DLD1 (cell line): ENCODE measurements at regions not wholly inside any gene's neighbourhood (a gene's known extent, or its start where the extent isn't known, plus 50 kb on each side); places are given as distances from the start of the nearest gene placed in this dataset.

Source experiments
- in situ Hi-C: cut with HindIII; loops from 2 replicates; pipeline ENCODE4 v1.10.0; 2017; ENCODE audit warnings: low sequenced_read_pairs

DNA sequence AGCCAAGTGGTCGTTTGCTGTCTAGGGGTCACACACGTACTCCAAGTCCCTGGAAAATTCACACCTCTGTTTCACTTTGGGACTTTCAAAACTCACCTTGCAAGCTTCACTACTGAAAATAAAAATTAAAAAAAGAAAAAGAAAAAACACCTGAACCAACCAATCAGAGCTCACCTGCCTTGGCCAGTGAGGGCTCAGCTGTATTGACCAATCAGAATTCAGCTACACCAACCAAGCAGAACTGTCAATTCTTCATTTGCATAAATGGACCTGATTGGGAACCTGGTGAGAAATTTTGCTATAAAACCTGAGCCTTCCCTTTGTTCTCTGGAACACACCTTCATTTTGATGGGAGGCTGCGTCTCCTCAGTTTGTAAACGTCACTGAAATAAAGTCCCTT lies 176.4 kb downstream of the TTC32 start:
- in situ Hi-C loops, result no loop called here

DNA sequence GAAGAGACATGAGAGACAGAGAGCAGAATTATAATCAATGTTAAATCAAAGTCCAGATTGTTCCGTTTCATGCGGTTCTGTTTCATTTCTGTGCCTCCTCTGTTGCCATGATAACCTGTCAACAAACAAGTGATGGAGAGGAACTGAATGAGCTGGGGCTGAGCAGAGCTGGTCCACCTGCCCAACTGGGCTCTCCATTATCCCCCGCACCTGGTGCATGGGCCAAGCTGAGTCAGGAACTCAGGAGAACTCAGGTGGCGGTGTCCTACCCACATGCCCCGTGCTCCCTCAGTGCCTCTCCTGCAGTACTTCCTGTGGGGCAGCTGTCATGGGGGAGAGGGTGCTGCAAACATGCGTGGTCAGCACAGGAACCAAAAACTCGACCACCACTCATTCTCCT lies 178.8 kb downstream of the TTC32 start:
- in situ Hi-C loops, result no loop called here

DNA sequence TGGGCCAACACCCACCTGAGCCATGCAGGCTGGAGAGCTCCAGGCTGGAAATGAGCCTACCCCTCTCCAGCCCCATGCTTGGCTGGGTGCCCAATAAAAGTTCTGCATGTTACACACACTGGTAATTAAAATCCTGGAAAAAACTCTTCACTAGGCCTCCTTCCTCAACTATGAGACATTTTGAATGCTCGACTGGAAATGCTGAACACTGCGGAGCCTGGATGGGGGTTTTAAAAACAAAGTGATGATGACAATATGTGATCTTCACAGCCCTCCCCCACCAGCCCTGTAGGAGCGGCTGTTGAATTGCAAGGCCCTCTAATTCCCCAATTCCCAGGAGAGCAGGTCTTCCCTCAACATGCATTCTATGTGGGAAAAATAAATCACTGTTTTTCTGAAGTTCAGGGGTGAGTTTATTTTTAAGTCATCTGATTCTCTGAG lies 179.2 kb downstream of the TTC32 start:
- in situ Hi-C loops, result no loop called here

DNA sequence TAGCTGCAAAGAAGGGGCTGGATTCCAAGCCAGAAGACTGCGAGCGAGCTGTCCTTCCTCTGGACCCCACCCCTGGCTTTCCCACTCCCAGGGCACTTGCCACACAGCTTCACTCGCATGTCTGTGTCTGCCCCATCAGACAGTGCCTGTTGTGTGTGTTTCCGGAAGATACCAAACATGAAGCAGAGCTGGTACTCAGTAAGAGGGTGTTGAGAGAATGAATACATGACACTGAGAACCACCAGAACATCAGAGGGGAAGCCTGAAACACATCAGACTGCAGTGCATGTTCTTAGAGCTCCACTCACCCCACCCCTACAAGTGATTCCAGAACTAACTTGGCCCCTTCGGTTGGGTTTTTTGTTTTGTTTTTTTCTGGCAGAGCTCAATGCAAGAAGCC lies 181.5 kb downstream of the TTC32 start:
- in situ Hi-C loops, result no loop called here

DNA sequence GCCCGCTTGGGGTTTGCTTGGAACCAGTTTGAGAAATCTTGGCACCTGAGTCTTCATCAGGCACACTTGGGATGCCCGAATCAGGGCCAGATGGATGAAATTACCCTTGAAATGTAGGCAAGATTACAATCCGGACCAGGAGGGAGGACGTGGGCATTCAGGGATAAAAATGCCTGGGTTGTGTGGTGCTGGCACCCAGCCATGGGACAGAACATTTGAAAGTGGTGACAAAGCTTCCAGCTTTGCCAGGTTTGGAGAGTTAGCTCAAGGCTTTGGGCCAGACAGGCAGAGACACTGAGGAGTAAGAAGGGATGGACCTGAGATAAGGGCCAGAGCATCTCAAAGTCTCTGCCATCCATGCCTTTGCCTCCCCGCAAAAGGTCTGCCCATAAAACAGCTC lies 182.2 kb downstream of the TTC32 start:
- in situ Hi-C loops, result no loop called here

DNA sequence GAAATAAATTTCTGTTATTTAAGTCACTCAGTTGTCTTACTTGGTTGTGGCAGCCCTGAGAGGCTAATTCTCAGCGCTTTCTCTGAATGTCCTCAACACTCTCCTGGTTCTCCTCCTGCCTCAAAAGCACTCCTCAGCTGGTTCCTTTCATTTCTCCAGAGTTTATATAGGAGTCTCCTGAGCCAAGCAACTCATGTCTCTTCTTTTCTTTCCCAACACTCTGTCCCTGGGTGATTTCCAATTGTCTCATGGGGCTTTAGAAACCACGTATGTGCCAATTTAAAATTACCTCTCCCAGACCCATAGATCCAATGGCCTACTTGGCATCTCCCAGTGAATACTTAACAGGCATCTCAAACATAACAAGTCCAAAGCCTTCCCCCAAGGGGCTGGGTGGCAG lies 184.3 kb downstream of the TTC32 start:
- in situ Hi-C loops, result no loop called here

DNA sequence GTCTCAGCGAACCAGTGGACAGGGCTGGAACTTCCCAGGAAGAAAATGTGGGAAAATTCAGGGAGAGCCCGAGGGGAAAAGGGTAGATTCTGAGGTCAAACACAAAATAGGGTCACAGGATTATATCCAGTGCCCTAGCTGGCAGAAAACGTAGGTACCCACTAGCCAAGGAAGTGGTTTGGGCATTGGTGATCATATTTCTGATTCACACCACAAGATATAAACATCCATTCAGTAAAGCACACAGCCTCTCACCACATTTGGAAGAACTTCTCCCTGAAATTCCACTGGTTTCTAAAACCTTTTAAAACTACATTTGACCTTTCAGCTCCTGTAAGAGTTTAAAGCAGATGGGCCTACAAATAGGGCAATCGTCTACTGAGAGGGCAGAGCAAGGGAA lies 186.9 kb downstream of the TTC32 start:
- in situ Hi-C loops, result no loop called here

DNA sequence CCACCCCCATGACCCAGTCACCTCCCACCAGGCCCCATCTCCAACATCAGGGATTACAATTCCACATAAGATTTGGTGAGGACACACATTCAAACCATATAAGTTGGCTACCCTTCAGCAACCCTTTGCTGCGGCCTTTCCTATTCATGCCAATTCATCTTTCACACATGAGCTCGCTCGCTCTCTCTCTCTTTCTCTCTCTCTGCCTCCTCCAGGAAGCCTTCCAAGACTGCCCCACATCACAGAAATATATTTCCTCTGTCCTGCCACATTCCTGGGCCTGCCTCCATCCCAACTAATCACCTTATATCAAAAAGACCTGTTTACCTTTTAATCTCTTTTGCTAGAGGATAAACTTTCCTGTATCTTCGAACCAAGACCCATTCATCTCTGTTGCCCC lies 188.9 kb downstream of the TTC32 start:
- in situ Hi-C loops, result no loop called here

DNA sequence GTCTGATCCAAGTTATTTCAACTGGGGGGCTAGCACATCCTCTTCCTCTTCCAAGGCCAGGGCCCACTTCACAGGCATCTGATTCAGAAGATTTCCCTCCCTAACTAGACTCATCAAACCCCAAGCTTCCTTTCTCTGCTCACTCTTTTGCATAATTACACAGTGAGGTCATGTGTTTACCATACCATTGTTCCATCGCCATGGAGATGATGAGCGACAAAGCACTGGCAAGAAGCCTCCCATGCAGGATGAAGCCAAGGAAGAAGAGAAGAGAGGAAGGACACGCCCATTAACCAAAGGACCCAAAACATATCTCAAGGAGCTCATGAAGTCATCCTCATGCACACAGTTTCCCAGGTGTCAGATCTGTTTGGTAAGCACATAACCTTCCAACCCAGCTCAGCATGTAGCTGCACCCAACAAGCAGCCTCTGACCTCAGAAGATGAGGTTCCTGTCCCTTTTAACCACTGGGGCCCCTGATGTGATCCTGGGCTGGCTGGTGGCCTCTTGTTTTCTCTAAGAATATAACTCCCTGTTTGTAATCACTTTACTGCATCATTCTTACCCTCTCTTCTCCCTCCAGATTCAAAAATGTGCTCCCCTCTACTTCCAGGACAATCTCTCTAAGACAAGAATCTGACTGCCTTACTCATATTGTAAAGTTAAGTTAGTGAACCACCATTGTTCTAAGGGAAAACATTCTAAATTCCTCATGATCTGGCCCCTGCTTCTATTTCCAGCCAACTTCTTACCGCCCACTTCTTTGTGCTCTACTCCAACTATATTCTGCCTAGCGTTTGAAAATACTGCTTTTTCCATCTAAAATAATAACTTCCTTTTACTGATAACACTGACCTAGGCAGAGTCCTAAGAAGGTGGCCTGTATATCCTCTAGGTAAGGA lies 190.1 kb downstream of the TTC32 start:
- in situ Hi-C loops, result no loop called here

DNA sequence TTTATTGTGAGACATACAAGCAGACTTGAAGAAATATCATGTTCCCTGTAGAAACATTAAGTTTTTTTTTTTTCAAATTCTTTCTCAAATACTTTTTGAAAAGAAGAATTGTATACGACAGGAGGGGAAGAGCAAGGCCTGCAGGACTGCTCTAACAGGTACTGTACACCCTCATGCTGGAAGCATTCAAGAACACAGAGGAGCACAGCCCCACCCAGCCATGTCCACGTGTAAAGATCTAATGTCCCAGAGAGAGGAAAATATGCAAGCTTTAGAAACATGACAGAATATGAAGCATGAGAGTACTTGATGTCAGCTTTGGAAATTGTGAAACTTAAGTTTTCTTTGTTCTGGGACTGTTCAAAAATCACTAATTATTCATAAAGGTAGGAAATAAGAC lies 191.6 kb downstream of the TTC32 start:
- in situ Hi-C loops, result no loop called here

DNA sequence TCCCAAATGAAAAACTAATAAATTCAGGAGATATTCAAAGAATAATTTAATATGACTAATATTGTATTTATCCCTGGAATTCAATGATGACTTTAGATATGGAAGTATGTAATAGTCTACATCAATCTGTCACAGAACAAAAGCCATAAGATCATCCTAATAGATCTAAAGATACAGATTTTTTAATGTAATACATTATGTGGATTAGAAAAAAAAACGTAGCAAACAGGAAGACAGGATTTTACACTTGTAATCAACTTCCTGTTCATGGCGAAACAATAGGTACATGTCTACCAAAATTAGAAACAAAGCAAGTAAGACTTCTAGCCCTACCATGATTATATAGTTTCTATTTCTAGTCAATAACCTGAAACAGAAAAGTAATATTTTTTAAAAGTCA lies 192.2 kb downstream of the TTC32 start:
- in situ Hi-C loops, result no loop called here

DNA sequence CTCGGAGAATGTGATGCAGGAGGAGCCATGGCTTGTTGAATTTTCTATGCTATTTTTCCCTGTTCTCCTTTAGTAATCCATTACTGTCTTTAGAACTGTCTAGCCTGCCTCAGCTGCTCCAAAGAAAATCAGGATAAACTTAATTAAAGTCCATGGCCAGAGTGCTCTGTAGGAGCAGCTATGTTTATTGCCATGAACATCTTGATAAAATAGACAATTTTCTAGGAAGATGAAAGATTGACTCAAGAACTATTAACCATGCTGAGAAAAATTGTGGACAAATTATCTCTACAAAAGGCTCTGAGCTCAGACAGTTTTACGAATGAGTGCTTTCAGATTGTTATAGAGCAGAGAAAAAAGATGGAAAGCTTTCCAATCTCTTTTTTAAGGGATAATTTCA lies 193.0 kb downstream of the TTC32 start:
- in situ Hi-C loops, result no loop called here

DNA sequence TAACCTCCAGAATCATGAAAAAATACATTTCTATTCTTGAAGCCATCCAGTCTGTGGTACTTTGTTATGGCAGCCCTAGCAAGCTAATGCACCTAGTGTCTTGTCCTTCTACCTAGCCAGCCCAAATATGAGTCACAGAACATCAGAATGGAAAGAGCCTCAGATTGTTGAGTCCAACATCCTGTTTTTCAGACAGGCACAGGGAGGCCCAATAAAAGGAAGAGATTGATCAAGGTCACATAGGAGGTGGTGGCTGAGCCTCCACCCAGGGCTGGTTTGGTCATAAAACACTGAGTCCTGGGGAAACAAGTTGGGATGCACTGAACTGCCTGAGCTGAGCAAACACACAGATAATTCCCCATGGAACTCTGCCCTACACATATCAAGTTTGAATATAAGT lies 195.5 kb downstream of the TTC32 start:
- in situ Hi-C loops, result no loop called here

DNA sequence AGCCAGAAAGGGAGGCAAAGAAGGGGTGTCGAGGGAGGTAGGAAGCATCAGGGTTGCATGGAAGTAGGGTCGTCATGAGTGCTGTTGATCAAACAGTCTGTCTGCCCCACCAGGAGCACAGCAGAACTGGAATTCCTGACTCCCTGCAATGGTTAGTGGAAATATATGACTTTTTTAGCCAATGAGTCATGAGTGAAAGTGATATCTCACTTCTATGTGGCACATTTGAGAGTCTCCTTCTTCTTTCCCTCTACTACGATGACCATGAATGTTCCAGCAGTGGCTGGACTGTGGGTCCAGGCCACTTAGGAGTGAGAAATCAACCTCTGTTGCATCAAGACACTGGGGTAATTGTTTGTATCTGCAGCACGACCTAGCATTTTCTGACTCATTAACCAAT lies 199.5 kb downstream of the TTC32 start:
- in situ Hi-C loops, result no loop called here

DNA sequence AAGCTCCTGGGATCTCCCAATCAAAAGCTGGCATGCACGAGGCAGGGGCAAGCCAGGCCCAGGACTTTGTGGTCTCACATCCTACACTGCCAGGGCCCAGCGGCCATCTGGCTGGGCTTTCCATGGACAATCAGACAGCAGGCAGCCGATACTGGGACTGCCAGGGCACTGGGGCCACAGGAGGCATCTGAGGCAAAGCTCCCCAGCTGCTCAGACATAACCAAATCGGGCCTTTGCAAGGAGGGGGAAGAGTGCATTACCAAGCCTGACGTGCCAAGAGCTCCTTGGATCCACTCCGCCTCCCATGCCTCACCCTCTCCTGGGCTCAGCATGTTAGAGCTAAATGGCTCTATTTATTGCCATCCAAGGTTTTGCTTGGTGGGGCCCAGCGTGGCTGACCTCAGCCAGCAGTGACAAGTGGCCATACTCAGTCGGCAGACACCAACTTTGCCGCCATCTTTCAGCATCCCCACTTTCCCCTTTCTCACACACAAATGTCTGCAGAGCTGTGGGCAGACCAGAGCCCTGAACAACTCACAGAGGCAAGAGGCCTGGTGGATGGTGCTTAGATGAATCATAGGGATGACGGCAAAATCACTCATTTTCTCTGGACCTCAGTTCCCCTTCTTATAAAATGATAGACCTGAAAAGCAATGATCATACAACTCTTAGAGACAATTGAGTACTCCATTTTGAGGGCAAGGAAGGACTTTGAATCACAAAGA lies 200.8 kb downstream of the TTC32 start:
- in situ Hi-C loops, result no loop called here

DNA sequence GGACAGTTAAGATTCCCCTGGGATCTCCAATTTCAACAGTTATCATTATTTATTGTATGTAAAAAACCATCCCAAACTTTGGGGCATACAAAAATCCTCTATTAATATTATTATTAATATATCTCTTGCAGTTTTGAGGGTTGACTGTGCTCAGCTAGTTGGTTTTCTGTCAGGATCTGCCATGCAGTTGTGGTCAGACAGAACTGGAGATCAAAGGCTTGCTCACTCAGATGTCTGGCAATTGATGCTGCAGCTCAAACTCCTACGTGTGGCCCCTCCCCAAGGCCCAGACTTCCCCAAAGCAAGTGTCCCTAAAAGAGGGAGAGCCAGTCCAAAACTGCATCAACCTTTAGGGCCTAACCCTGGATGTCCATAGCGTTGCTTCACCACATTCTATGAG lies 204.7 kb downstream of the TTC32 start:
- in situ Hi-C loops, result no loop called here

DNA sequence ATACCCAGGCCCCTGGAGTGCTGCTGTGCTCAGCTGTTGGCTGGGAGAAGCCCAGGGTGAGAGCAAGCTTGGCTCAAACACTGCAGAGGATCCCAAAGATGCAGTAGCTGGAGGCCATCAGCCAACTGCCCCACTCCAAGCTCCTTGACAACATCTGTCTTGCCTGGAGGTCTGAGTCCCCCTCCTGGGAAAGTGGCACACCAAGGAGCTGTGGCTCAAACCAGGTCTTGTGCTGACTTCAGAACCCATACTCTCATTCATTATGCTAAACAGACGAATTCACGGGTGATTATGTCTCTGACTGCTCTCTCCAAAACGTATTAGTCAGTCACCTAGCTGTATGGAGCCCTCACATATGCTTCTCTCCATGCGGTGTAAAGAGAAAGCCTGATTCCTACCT lies 206.1 kb downstream of the TTC32 start:
- in situ Hi-C loops, result no loop called here

DNA sequence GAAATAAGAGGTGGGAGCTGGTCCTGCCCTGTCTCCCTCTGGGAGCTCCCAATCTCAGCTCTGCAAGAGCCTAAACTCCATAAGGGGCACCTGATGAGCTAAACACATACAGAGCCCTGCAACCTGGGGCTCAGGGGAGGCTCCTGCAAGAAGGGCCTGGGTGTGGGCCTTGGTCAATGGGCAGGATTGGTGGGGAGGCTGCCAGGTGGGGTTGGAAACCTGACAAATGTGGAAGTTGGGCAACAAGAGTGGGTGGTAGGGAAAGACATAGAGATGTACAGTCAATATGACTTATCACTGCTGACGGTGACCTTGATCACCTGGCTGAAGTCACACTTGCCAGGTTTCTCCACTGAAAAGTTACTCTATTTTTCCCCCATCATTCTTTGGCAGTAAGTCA lies 209.9 kb downstream of the TTC32 start:
- in situ Hi-C loops, result no loop called here

DNA sequence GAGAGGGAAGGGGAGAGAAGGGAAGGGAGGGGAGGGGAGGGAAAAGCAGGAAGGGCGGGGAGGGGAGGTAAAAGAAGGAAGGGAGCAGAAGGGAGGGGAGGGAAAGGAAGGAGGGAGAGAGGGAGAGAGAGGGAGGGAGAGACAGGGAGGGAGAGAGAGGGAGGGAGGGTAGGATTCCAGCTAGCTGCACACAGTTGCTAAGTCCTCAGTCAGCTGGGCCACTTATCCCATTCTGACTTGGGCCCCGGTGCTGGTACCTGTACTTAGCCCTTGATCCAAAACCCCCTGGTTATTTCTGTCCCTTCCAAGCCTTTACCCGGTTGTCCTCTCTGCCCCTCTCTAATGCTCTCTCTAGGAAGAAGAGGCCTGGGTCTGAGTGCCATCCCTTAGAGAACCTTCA lies 211.4 kb downstream of the TTC32 start:
- in situ Hi-C loops, result no loop called here

DNA sequence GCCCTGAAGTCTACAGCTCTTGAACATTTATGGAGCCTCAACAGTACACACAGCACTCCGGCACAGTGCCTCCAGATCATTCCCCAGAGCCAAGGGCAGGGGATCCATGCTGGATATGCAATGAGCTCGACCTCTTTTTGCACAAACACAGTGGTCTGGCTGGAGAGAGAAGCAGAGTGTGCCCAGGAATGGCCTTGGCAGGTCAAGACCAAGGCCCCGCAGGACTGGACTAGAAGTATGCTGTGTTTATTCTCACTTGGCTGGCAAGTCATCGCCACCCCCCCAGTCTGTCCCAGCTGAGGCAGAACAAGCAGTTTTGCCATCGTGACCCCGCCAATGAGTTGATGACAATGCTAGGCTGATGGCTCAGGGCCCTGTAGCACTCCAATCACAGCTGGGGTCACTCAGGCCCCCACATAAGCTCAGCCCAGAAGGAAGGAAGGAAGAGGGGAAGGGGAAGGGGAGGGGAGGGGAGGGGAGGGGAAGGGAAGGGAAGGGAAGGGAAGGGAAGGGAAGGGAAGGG lies 212.1 kb downstream of the TTC32 start:
- in situ Hi-C loops, result no loop called here

DNA sequence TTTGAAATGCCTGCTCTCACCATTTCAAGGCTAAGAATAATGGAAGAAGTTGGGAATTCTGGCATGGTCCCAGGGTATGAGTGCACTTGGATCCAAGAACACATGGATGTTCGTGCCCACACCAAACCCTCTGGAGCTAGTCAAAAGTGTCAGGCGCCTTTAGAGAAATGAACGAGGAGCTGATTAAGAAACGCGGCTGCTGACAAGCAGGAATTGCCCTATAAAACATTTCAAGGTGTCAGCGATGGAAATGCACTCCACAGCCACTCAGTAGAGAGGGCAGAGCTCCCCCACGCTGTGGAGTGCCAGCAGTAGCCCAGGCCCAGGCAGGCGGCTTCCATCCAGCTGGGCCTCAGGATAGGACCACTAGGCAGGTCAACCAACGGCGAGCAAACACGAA lies 213.7 kb downstream of the TTC32 start:
- in situ Hi-C loops, result no loop called here

DNA sequence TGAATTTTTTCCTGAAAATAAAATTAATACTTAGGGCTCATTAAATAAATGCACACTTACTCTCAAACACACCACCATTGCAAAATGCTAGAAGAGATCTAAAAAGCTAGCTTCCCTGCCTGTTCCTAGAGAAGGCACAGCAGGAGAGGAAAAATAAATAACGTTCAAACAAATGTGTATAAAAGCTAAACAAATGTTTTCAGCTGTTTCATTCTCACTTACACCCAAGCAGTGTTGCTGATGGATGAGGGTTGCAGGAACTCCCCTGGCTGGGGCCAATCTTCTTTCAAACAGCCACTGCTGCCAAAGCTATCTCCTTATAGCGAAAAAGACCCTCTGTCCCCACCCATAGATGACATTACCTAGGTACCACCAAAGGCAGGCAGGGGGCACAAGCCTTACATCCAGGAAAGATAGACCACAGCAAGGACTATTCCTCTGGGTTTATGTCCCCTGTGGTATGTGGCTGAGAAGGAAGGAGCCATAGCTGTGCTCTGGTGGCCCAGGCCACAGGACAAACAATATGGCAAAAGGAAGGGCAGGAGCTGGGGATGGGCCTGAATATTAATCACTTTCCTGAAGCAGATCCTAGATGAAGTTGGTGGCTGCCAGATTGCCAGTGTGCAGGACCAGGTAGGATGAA lies 214.6 kb downstream of the TTC32 start:
- in situ Hi-C loops, result no loop called here
